Lung (tissue), 11 donors: ENCODE measurements at regions not wholly inside any gene's neighbourhood (a gene's known extent, or its start where the extent isn't known, plus 50 kb on each side); places are given as distances from the start of the nearest gene placed in this dataset.

Experiments used
- ATAC-seq: fragments of 200-7000 bp; cut with Tn5 transposase; one replicate; pipeline ENCODE4 v1.9.1; 2020; ENCODE audit warnings: moderate number of reproducible peaks; ENCODE audit not compliant: insufficient read depth, low FRiP score
- DNase-seq, 3 donors: peaks; one replicate each; pipeline ENCODE4 v3.0.0-alpha.2; 2013 to 2017
- H3K27ac ChIP-seq, 2 donors: one replicate each; pipeline ENCODE4 v1.5.1; 2013; ENCODE audit warnings: mild to moderate bottlenecking in 2 of 2, moderate library complexity in 2 of 2, control low read depth in 1 of 2, inconsistent platforms in 1 of 2, low read depth in 1 of 2, low read length in 1 of 2
- H3K27me3 ChIP-seq, 3 donors: one replicate each; pipeline ENCODE4 v1.5.1; 2013; ENCODE audit warnings: low read length in 2 of 3; ENCODE audit not compliant: control insufficient read depth in 3 of 3, insufficient read depth in 3 of 3
- H3K36me3 ChIP-seq, 4 donors: one replicate each; pipeline ENCODE4 v1.5.1; 2013; ENCODE audit warnings: low read length in 4 of 4, mild to moderate bottlenecking in 1 of 4, moderate library complexity in 1 of 4; ENCODE audit not compliant: control insufficient read depth in 4 of 4, insufficient read depth in 4 of 4
- H3K4me1 ChIP-seq, 5 donors: one replicate each; pipeline ENCODE4 v1.5.1; 2013; ENCODE audit warnings: low read length in 5 of 5, mild to moderate bottlenecking in 2 of 5, moderate library complexity in 1 of 5; ENCODE audit not compliant: control insufficient read depth in 5 of 5, insufficient read depth in 5 of 5
- H3K4me3 ChIP-seq: one replicate; pipeline ENCODE4 v1.5.1; 2013; ENCODE audit warnings: mild to moderate bottlenecking, control low read depth, moderate library complexity
- H3K9ac ChIP-seq, 2 donors: one replicate each; pipeline ENCODE4 v1.5.1; 2013; ENCODE audit warnings: low read length in 2 of 2, control low read depth in 1 of 2; ENCODE audit not compliant: insufficient read depth in 1 of 2
- H3K9me3 ChIP-seq, 4 donors: one replicate each; pipeline ENCODE4 v1.5.1; 2013; ENCODE audit warnings: low read length in 3 of 4, mild to moderate bottlenecking in 1 of 4, moderate library complexity in 1 of 4; ENCODE audit not compliant: control insufficient read depth in 4 of 4, insufficient read depth in 3 of 4
- whole genome bisulfite sequencing, 2 donors: extraction: QIAGEN DNeasy Blood & Tissue Kit; methylation state at CpG; one replicate each; pipeline ENCODE4 v1.1.7; 2013; 5-methylcytosine and 5-hydroxymethylcytosine counted together
- TF ChIP-seq, protein P1 (sequence below): IDR thresholded peaks from 2 replicates; pipeline ENCODE4 v1.5.1; 2012; ENCODE audit warnings: mild to moderate bottlenecking; ENCODE audit errors: control extremely low read depth, extremely low read depth
- donor health status: control.
- donor health status: control.
- donor health status: Bipolar disorder and iron deficiency.
- donor health status: healthy.
- donor health status: DM: yes; HTN: yes; CAD: no.

- TF ChIP-seq, protein P1, sequence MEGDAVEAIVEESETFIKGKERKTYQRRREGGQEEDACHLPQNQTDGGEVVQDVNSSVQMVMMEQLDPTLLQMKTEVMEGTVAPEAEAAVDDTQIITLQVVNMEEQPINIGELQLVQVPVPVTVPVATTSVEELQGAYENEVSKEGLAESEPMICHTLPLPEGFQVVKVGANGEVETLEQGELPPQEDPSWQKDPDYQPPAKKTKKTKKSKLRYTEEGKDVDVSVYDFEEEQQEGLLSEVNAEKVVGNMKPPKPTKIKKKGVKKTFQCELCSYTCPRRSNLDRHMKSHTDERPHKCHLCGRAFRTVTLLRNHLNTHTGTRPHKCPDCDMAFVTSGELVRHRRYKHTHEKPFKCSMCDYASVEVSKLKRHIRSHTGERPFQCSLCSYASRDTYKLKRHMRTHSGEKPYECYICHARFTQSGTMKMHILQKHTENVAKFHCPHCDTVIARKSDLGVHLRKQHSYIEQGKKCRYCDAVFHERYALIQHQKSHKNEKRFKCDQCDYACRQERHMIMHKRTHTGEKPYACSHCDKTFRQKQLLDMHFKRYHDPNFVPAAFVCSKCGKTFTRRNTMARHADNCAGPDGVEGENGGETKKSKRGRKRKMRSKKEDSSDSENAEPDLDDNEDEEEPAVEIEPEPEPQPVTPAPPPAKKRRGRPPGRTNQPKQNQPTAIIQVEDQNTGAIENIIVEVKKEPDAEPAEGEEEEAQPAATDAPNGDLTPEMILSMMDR = no peak
- DNase-seq (no peak), ATAC-seq (no peak)
- no peaks in the 10 kb centered on the region for H3K36me3 ChIP-seq
- peaks cover 0 to 15% (median 3%) of the 10 kb centered on the region in 5 donors for H3K4me1 ChIP-seq
- H3K9me3 ChIP-seq = peaks cover 0 to 7% (median 0%) of the 10 kb centered on the region in 4 donors
- no peaks in the 10 kb centered on the region for H3K27me3 ChIP-seq
- H3K27ac ChIP-seq = no peak overlapping the region
- H3K4me3 ChIP-seq = no peak overlapping the region
- WGBS, 2 donors = 92 to 93% methylated on average over 6 of the region's 6 CpGs
- no peak overlapping the region for H3K9ac ChIP-seq
These were observed 105.9 kb upstream of the CELF4 start for GRCh38 chr18:37671530-37671929.

DNA sequence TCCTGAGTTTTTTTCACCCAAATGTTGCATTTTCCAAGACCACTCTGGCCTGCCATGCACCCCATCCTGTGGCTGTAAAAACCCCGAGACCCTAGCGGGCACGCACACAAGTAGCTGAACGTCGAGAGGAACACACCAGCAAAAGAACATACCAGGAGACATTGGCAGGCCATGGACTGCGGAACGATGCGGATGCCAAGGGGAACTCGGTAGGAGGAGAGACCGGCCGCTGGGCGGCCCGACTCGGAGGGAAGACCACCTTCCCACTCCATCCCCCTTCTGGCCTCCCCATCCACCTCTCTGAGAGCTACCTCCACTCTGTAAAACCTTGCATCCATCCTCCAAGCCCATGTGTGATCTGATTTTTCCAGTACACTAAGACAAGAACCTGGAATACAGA is 105.5 kb upstream of the CELF4 start:
- 97 to 98% methylated on average over 14 of the region's 14 CpGs for WGBS, 2 donors
- no peak overlapping the region for H3K4me3 ChIP-seq
- TF ChIP-seq, protein P1 = no peak
- no peaks in the 10 kb centered on the region for H3K36me3 ChIP-seq
- ATAC-seq (no peak), DNase-seq (no peak)
- peaks cover 0 to 6% (median 0%) of the 10 kb centered on the region in 4 donors for H3K9me3 ChIP-seq
- H3K27me3 ChIP-seq = no peaks in the 10 kb centered on the region
- H3K27ac ChIP-seq = no peak overlapping the region
- H3K4me1 ChIP-seq = peaks cover 0 to 18% (median 3%) of the 10 kb centered on the region in 5 donors
- no peak overlapping the region for H3K9ac ChIP-seq

GRCh38 chr18:37669991-37670534 is 104.5 kb upstream of the CELF4 start:
- Histone ChIP-seq H3K36me3 (no peaks in the 10 kb centered on the region), H3K4me1 (peaks cover 0 to 18% (median 3%) of the 10 kb centered on the region in 5 donors), H3K27me3 (no peaks in the 10 kb centered on the region), H3K9me3 (peaks cover 0 to 5% (median 0%) of the 10 kb centered on the region in 4 donors), H3K27ac (no peak overlapping the region), H3K4me3 (no peak overlapping the region), H3K9ac (no peak overlapping the region)
- ATAC-seq (no peak), DNase-seq (no peak)
- TF ChIP-seq, protein P1 = no peak
- 90 to 93% methylated on average over 17 of the region's 17 CpGs for WGBS, 2 donors
